ENCODE measurements at regions not wholly inside any gene's neighbourhood (a gene's known extent, or its start where the extent isn't known, plus 50 kb on each side); places are given as distances from the start of the nearest gene placed in this dataset.

GRCh38 chr2:35688309-35688708 lies 667.3 kb upstream of the CRIM1 start:
- TF ChIP-seq CTCF (IDR thresholded peaks at IDR 0.05), result no peak
- no peak for DNase-seq (ENCODE audit: low spot score)

GRCh38 chr2:35651688-35652323 lies 703.8 kb upstream of the CRIM1 start:
- DNase-seq (ENCODE audit: low spot score) (no peak), ATAC-seq (ENCODE audit: low FRiP score) (no peak)
- TF ChIP-seq CTCF (IDR thresholded peaks at IDR 0.05), result no peak

More at GRCh38 chr2:35688309-35688708, 667.3 kb upstream of the CRIM1 start:
- no peak for ATAC-seq (ENCODE audit: low FRiP score)

- no peak for ATAC-seq (ENCODE audit: low FRiP score)
- no peak for DNase-seq (ENCODE audit: low spot score)
- TF ChIP-seq CTCF (IDR thresholded peaks at IDR 0.05), result no peak
Measured at GRCh38 chr2:35614640-35615039, 740.9 kb upstream of the CRIM1 start.

- no peak for TF ChIP-seq CTCF (IDR thresholded peaks at IDR 0.05)
- DNase-seq (ENCODE audit: low spot score), result no peak
- no peak for ATAC-seq (ENCODE audit: low FRiP score)
Measured at GRCh38 chr2:35606394-35606793, 749.2 kb upstream of the CRIM1 start.

- ATAC-seq (ENCODE audit: low FRiP score), result no peak
Measured at GRCh38 chr2:35598310-35598709, 757.3 kb upstream of the CRIM1 start.

GRCh38 chr2:35591886-35592285 lies 763.7 kb upstream of the CRIM1 start:
- no peak for DNase-seq (ENCODE audit: low spot score)
- ATAC-seq (ENCODE audit: low FRiP score), result no peak
- no peak for TF ChIP-seq CTCF (IDR thresholded peaks at IDR 0.05)

More at GRCh38 chr2:35598310-35598709, 757.3 kb upstream of the CRIM1 start:
- DNase-seq (ENCODE audit: low spot score), result no peak
- no peak for TF ChIP-seq CTCF (IDR thresholded peaks at IDR 0.05)

- no peak for TF ChIP-seq CTCF (IDR thresholded peaks at IDR 0.05)
- ATAC-seq (ENCODE audit: low FRiP score), result no peak
- no peak for DNase-seq (ENCODE audit: low spot score)
Measured at GRCh38 chr2:35585972-35586371, 769.6 kb upstream of the CRIM1 start.

Data from omental fat pad (tissue), 3 donors.